MM.1S (cell line): ENCODE measurements at regions not wholly inside any gene's neighbourhood (a gene's known extent, or its start where the extent isn't known, plus 50 kb on each side); places are given as distances from the start of the nearest gene placed in this dataset.

ENCODE experiments used
- EZH2 ChIP-seq: fragments of 300-600 bp; sonication (generic); optimal IDR thresholded peaks from 2 replicates; pipeline ENCODE3; 2017; ENCODE audit warnings: low read depth, mild to moderate bottlenecking, antibody characterized with exemption, low read length, mixed read lengths
- TF ChIP-seq, protein P1 (sequence below): fragments of 300-600 bp; sonication (generic); IDR thresholded peaks from 2 replicates; pipeline ENCODE4 v1.5.1; 2016; ENCODE audit warnings: antibody characterized with exemption, low read length, mixed read lengths

DNA sequence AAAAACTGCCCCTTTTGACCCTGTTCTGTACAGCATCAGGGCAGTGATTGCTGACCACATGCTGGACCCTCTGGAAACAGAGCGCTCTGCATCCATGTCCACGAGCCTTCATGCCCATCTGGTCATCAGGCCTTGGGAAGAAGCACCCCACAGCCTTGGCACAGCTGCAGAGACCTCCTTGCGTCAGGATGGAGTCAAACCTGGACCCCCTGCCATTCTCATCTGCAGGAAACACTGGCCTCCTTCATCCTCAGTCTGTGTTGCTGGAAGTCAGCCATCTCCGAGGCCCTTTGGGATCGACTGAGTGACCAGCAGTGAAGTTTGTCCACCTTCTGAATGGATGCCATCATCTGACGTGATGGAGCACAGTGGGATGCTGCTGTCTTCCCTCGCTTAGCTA lies 2138.3 kb upstream of the DEFB115 start:
- TF ChIP-seq EZH2, result no peak
- TF ChIP-seq, protein P1, sequence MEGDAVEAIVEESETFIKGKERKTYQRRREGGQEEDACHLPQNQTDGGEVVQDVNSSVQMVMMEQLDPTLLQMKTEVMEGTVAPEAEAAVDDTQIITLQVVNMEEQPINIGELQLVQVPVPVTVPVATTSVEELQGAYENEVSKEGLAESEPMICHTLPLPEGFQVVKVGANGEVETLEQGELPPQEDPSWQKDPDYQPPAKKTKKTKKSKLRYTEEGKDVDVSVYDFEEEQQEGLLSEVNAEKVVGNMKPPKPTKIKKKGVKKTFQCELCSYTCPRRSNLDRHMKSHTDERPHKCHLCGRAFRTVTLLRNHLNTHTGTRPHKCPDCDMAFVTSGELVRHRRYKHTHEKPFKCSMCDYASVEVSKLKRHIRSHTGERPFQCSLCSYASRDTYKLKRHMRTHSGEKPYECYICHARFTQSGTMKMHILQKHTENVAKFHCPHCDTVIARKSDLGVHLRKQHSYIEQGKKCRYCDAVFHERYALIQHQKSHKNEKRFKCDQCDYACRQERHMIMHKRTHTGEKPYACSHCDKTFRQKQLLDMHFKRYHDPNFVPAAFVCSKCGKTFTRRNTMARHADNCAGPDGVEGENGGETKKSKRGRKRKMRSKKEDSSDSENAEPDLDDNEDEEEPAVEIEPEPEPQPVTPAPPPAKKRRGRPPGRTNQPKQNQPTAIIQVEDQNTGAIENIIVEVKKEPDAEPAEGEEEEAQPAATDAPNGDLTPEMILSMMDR, result no peak
